ELF-1 (cell line): ENCODE measurements at regions not wholly inside any gene's neighbourhood (a gene's known extent, or its start where the extent isn't known, plus 50 kb on each side); places are given as distances from the start of the nearest gene placed in this dataset.
A peak's percentile ranks its signal among the peaks of the same experiment; 100 is the strongest.
"Not testable (repeated sequence)": the region's sequence is repeated elsewhere in the genome, so short reads cannot be mapped to it uniquely, and the experiment has no call there.

Experiments
- DNase-seq: peaks from one replicate; pipeline ENCODE4 v3.0.0-alpha.2; 2016; ENCODE audit warnings: low read depth, low spot score

- no peak for DNase-seq
These were observed 555.4 kb upstream of the SGO1 start for GRCh38 chr3:20741381-20741780.

GRCh38 chr3:20739814-20740213, 553.8 kb upstream of the SGO1 start:
- no peak for DNase-seq

- DNase-seq = no peak
These were observed 550.4 kb upstream of the SGO1 start for GRCh38 chr3:20736287-20736852.

- DNase-seq = no peak
These were observed 543.2 kb upstream of the SGO1 start for GRCh38 chr3:20729185-20729584.

- DNase-seq = no peak
These were observed 540.8 kb upstream of the SGO1 start for GRCh38 chr3:20726786-20727185.

- no peak for DNase-seq
These were observed 538.2 kb upstream of the SGO1 start for GRCh38 chr3:20724241-20724640.

GRCh38 chr3:20716425-20716824, 530.4 kb upstream of the SGO1 start:
- not testable (repeated sequence) for DNase-seq

GRCh38 chr3:20701641-20702040, 515.6 kb upstream of the SGO1 start:
- no peak for DNase-seq

GRCh38 chr3:20700714-20701113, 514.7 kb upstream of the SGO1 start:
- no peak for DNase-seq

- no peak for DNase-seq
These were observed 512.9 kb upstream of the SGO1 start for GRCh38 chr3:20698896-20699295.

- DNase-seq = no peak
These were observed 510.6 kb upstream of the SGO1 start for GRCh38 chr3:20696388-20697150.

- no peak for DNase-seq
These were observed 506.7 kb upstream of the SGO1 start for GRCh38 chr3:20692675-20693074.

- DNase-seq = no peak
These were observed 497.9 kb upstream of the SGO1 start for GRCh38 chr3:20683910-20684309.

GRCh38 chr3:20682573-20682972, 496.6 kb upstream of the SGO1 start:
- no peak for DNase-seq

- DNase-seq = no peak
These were observed 495.1 kb upstream of the SGO1 start for GRCh38 chr3:20680990-20681628.

- no peak for DNase-seq
These were observed 487.9 kb upstream of the SGO1 start for GRCh38 chr3:20673866-20674265.

- DNase-seq = no peak
These were observed 483.7 kb upstream of the SGO1 start for GRCh38 chr3:20669675-20670074.

- DNase-seq = no peak
These were observed 483.2 kb upstream of the SGO1 start for GRCh38 chr3:20669184-20669583.

- DNase-seq = peak; percentile 58
These were observed 482.4 kb upstream of the SGO1 start for GRCh38 chr3:20668411-20668810.

GRCh38 chr3:20666091-20666490, 480.1 kb upstream of the SGO1 start:
- no peak for DNase-seq

GRCh38 chr3:20658491-20658890, 472.5 kb upstream of the SGO1 start:
- DNase-seq = no peak

- no peak for DNase-seq
These were observed 471.6 kb upstream of the SGO1 start for GRCh38 chr3:20657560-20657959.
